HL-60 (cell line): ENCODE measurements at regions not wholly inside any gene's neighbourhood (a gene's known extent, or its start where the extent isn't known, plus 50 kb on each side); places are given as distances from the start of the nearest gene placed in this dataset.

Experiments used
- DNase-seq, 2 experiments: peaks; one replicate each; pipeline ENCODE4 v3.0.0-alpha.2; 2010 to 2020; ENCODE audit warnings: low read depth in 1 of 2, low spot score in 1 of 2
- H3K27ac ChIP-seq: fragments of 250-450 bp; sonication (Bioruptor Pico); replicated peaks from 2 replicates; pipeline ENCODE4 v1.5.1; 2020; ENCODE audit warnings: mild to moderate bottlenecking, moderate library complexity
- H3K27me3 ChIP-seq: fragments of 250-450 bp; sonication (Bioruptor Pico); 2 replicates; pipeline ENCODE4 v1.5.1; 2021; ENCODE audit warnings: mild to moderate bottlenecking, moderate library complexity; ENCODE audit not compliant: insufficient read depth, poor library complexity, severe bottlenecking
- H3K4me3 ChIP-seq: replicated peaks from 2 replicates; pipeline ENCODE4 v1.5.1; 2011; ENCODE audit warnings: mild to moderate bottlenecking, control low read depth, low read length; ENCODE audit not compliant: insufficient read depth
- GABPA ChIP-seq: IDR thresholded peaks from 2 replicates; pipeline ENCODE4 v1.6.1; 2012; ENCODE audit warnings: low read depth
- POLR2AphosphoS5 ChIP-seq: IDR thresholded peaks from 2 replicates; pipeline ENCODE4 v1.6.1; 2012; ENCODE audit warnings: low read depth
- SPI1 ChIP-seq: IDR thresholded peaks from 2 replicates; pipeline ENCODE4 v1.6.1; 2012; ENCODE audit warnings: low read depth, mild to moderate bottlenecking, borderline replicate concordance
- TF ChIP-seq, protein P1 (sequence below): IDR thresholded peaks from one replicate; pipeline ENCODE4 v1.5.1; 2011; ENCODE audit warnings: low read length, control low read depth, inconsistent platforms; ENCODE audit not compliant: insufficient read depth
- TF ChIP-seq, protein P2 (sequence below): IDR thresholded peaks from 2 replicates; pipeline ENCODE4 v1.6.1; 2012; ENCODE audit warnings: low read depth; ENCODE audit not compliant: insufficient replicate concordance

DNA sequence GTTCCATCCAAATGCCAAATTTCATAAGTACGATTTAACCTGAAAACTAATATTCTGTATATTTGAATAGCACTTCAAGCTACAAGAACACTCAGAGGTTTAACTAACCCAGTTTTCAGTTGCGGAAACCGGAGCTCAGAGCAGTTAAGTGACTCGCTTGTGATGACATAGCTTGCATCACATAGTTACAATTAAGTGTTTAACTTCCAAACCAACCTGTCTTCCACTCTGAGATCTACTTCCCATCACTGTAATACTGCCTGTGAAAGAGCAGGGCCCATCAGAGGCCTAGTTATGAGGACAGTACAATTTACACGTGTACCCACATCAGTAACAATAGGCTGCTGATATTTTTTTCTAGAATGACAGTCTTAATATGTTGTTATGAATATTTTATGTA is 120.3 kb downstream of the MAD2L1 start:
- Histone ChIP-seq H3K4me3 (no peak overlapping the region), H3K27ac (no peak overlapping the region), H3K27me3 (no peaks in the 10 kb centered on the region)
- DNase-seq, result no peak
- TF ChIP-seq SPI1 (no peak), GABPA (no peak), POLR2AphosphoS5 (no peak)
- TF ChIP-seq, protein P1, sequence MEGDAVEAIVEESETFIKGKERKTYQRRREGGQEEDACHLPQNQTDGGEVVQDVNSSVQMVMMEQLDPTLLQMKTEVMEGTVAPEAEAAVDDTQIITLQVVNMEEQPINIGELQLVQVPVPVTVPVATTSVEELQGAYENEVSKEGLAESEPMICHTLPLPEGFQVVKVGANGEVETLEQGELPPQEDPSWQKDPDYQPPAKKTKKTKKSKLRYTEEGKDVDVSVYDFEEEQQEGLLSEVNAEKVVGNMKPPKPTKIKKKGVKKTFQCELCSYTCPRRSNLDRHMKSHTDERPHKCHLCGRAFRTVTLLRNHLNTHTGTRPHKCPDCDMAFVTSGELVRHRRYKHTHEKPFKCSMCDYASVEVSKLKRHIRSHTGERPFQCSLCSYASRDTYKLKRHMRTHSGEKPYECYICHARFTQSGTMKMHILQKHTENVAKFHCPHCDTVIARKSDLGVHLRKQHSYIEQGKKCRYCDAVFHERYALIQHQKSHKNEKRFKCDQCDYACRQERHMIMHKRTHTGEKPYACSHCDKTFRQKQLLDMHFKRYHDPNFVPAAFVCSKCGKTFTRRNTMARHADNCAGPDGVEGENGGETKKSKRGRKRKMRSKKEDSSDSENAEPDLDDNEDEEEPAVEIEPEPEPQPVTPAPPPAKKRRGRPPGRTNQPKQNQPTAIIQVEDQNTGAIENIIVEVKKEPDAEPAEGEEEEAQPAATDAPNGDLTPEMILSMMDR, result no peak
- TF ChIP-seq, protein P2, sequence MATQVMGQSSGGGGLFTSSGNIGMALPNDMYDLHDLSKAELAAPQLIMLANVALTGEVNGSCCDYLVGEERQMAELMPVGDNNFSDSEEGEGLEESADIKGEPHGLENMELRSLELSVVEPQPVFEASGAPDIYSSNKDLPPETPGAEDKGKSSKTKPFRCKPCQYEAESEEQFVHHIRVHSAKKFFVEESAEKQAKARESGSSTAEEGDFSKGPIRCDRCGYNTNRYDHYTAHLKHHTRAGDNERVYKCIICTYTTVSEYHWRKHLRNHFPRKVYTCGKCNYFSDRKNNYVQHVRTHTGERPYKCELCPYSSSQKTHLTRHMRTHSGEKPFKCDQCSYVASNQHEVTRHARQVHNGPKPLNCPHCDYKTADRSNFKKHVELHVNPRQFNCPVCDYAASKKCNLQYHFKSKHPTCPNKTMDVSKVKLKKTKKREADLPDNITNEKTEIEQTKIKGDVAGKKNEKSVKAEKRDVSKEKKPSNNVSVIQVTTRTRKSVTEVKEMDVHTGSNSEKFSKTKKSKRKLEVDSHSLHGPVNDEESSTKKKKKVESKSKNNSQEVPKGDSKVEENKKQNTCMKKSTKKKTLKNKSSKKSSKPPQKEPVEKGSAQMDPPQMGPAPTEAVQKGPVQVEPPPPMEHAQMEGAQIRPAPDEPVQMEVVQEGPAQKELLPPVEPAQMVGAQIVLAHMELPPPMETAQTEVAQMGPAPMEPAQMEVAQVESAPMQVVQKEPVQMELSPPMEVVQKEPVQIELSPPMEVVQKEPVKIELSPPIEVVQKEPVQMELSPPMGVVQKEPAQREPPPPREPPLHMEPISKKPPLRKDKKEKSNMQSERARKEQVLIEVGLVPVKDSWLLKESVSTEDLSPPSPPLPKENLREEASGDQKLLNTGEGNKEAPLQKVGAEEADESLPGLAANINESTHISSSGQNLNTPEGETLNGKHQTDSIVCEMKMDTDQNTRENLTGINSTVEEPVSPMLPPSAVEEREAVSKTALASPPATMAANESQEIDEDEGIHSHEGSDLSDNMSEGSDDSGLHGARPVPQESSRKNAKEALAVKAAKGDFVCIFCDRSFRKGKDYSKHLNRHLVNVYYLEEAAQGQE, result no peak

DNA sequence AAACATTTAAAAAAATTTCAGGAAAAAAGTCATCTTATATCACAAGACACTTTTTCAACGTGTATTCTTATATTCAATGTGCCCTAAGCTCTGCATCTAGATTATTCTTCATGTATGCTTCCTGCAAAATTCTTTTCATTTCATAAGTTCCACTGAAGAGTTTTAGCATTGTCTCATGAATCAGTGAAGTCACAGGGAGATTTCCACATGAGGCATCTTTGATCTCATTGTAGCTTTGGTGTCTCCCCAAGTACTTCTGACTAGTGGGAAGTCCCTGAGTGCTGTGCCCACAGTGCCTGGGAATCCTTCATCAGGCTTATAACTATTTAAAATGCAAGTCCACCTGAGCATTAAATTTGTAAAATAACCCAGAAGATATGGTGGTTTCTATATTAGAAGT is 123.8 kb downstream of the MAD2L1 start:
- Histone ChIP-seq H3K27ac (no peak overlapping the region), H3K4me3 (no peak overlapping the region), H3K27me3 (no peaks in the 10 kb centered on the region)
- TF ChIP-seq, protein P1, result no peak
- TF ChIP-seq SPI1, result no peak
- no peak for TF ChIP-seq POLR2AphosphoS5
- TF ChIP-seq, protein P2, result no peak
- TF ChIP-seq GABPA, result no peak
- DNase-seq, result no peak

GRCh38 chr4:119940557-119940956 is 126.1 kb downstream of the MAD2L1 start:
- no peak overlapping the region for H3K27ac ChIP-seq
- no peak for DNase-seq
- no peak overlapping the region for H3K4me3 ChIP-seq
- no peaks in the 10 kb centered on the region for H3K27me3 ChIP-seq
- no peak for TF ChIP-seq GABPA
- no peak for TF ChIP-seq SPI1
- TF ChIP-seq, protein P2, result no peak
- no peak for TF ChIP-seq POLR2AphosphoS5
- TF ChIP-seq, protein P1, result no peak
